ENCODE measurements at regions not wholly inside any gene's neighbourhood (a gene's known extent, or its start where the extent isn't known, plus 50 kb on each side); places are given as distances from the start of the nearest gene placed in this dataset.

GRCh38 chr5:32500181-32500580 is 55.6 kb upstream of the ZFR start:
- Histone ChIP-seq H3K27me3 (no peaks in the 10 kb centered on the region), H3K27ac (no peak overlapping the region), H3K4me1 (peaks cover 13% of the 10 kb centered on the region), H3K4me3 (no peak overlapping the region), H3K9me3 (no peaks in the 10 kb centered on the region), H3K36me3 (no peaks in the 10 kb centered on the region)
- DNase-seq (ENCODE audit: extremely low spot score in 2 of 2) = no peak
- intact Hi-C loops (cut with DNase I) = no loop called here
- TF ChIP-seq, protein P1, sequence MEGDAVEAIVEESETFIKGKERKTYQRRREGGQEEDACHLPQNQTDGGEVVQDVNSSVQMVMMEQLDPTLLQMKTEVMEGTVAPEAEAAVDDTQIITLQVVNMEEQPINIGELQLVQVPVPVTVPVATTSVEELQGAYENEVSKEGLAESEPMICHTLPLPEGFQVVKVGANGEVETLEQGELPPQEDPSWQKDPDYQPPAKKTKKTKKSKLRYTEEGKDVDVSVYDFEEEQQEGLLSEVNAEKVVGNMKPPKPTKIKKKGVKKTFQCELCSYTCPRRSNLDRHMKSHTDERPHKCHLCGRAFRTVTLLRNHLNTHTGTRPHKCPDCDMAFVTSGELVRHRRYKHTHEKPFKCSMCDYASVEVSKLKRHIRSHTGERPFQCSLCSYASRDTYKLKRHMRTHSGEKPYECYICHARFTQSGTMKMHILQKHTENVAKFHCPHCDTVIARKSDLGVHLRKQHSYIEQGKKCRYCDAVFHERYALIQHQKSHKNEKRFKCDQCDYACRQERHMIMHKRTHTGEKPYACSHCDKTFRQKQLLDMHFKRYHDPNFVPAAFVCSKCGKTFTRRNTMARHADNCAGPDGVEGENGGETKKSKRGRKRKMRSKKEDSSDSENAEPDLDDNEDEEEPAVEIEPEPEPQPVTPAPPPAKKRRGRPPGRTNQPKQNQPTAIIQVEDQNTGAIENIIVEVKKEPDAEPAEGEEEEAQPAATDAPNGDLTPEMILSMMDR (IDR thresholded peaks at IDR 0.05) = no peak
- TF ChIP-seq POLR2AphosphoS5 (IDR thresholded peaks at IDR 0.05; ENCODE audit: insufficient read depth in 1 of 2, low read depth in 1 of 2) (no peak), POLR2A (IDR thresholded peaks at IDR 0.05) (no peak)

GRCh38 chr5:32499261-32499660 is 54.7 kb upstream of the ZFR start:
- TF ChIP-seq POLR2AphosphoS5 (IDR thresholded peaks at IDR 0.05; ENCODE audit: insufficient read depth in 1 of 2, low read depth in 1 of 2) = no peak
- TF ChIP-seq, protein P1 (IDR thresholded peaks at IDR 0.05) = no peak
- intact Hi-C loops (cut with DNase I) = no loop called here
- no peaks in the 10 kb centered on the region for H3K9me3 ChIP-seq

GRCh38 chr5:32498484-32498883 is 53.9 kb upstream of the ZFR start:
- TF ChIP-seq, protein P1 (IDR thresholded peaks at IDR 0.05) = no peak
- TF ChIP-seq POLR2A (IDR thresholded peaks at IDR 0.05) (no peak), POLR2AphosphoS5 (IDR thresholded peaks at IDR 0.05; ENCODE audit: insufficient read depth in 1 of 2, low read depth in 1 of 2) (no peak)
- DNase-seq (ENCODE audit: extremely low spot score in 2 of 2) = no peak
- intact Hi-C loops (cut with DNase I) = no loop called here

More at GRCh38 chr5:32499261-32499660, 54.7 kb upstream of the ZFR start:
- Histone ChIP-seq H3K27me3 (no peaks in the 10 kb centered on the region), H3K4me1 (peaks cover 4% of the 10 kb centered on the region), H3K27ac (no peak overlapping the region), H3K4me3 (no peak overlapping the region), H3K36me3 (no peaks in the 10 kb centered on the region)
- no peak for DNase-seq (ENCODE audit: extremely low spot score in 2 of 2)

DNA sequence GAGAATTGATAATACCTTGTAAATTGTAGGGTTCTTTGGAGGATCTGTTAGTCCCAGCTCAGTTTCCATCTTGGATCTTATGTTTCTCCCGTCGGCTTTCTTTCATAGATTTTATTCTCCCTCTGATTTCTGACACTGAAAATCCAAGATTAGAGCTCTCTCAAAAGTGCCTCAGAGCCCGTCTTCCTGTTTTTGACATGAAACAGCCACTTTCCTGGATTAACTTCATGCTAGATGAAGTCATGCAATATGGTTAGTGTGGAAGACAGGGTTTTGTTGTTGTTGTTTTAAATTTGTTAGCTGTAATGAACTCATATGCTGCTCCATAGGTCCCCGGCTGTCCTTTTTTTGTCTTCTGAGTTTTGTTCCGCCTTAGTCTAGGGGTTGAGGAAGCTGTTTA is 51.6 kb upstream of the ZFR start:
- no peaks in the 10 kb centered on the region for H3K36me3 ChIP-seq
- H3K4me3 ChIP-seq = no peak overlapping the region
- intact Hi-C loops (cut with DNase I) = no loop called here
- no peak overlapping the region for H3K27ac ChIP-seq
- TF ChIP-seq, protein P1 (IDR thresholded peaks at IDR 0.05) = no peak
- TF ChIP-seq POLR2A (IDR thresholded peaks at IDR 0.05) (no peak), POLR2AphosphoS5 (IDR thresholded peaks at IDR 0.05; ENCODE audit: insufficient read depth in 1 of 2, low read depth in 1 of 2) (no peak)
- no peaks in the 10 kb centered on the region for H3K4me1 ChIP-seq
- no peaks in the 10 kb centered on the region for H3K27me3 ChIP-seq
- H3K9me3 ChIP-seq = no peaks in the 10 kb centered on the region
- DNase-seq (ENCODE audit: extremely low spot score in 2 of 2) = no peak

More at GRCh38 chr5:32498484-32498883, 53.9 kb upstream of the ZFR start:
- no peaks in the 10 kb centered on the region for H3K9me3 ChIP-seq
- H3K27me3 ChIP-seq = no peaks in the 10 kb centered on the region
- no peaks in the 10 kb centered on the region for H3K4me1 ChIP-seq
- no peak overlapping the region for H3K27ac ChIP-seq
- H3K4me3 ChIP-seq = no peak overlapping the region
- no peaks in the 10 kb centered on the region for H3K36me3 ChIP-seq

GRCh38 chr5:32494827-32495226 is 50.3 kb upstream of the ZFR start:
- Histone ChIP-seq H3K4me1 (no peaks in the 10 kb centered on the region), H3K36me3 (no peaks in the 10 kb centered on the region), H3K9me3 (no peaks in the 10 kb centered on the region), H3K4me3 (no peak overlapping the region), H3K27ac (no peak overlapping the region), H3K27me3 (no peaks in the 10 kb centered on the region)
- intact Hi-C loops (cut with DNase I) = loop anchor here (5.0 kb wide), 1 partner anchor 97 kb away; no protein-coding TSS in a partner anchor
- TF ChIP-seq, protein P1 (IDR thresholded peaks at IDR 0.05) = no peak
- no peak for TF ChIP-seq POLR2AphosphoS5 (IDR thresholded peaks at IDR 0.05; ENCODE audit: insufficient read depth in 1 of 2, low read depth in 1 of 2)
- no peak for TF ChIP-seq POLR2A (IDR thresholded peaks at IDR 0.05)
- no peak for DNase-seq (ENCODE audit: extremely low spot score in 2 of 2)
